ENCODE measurements at regions not wholly inside any gene's neighbourhood (a gene's known extent, or its start where the extent isn't known, plus 50 kb on each side); places are given as distances from the start of the nearest gene placed in this dataset.

- no peak for DNase-seq (ENCODE audit: low spot score)
- no peak for TF ChIP-seq CTCF (IDR thresholded peaks at IDR 0.05; ENCODE audit: extremely low read depth, missing control alignments)
These were observed 807.2 kb downstream of the TBC1D22A start for GRCh38 chr22:47569389-47570299.

GRCh38 chr22:47568700-47569099 is 806.2 kb downstream of the TBC1D22A start:
- no peak for DNase-seq (ENCODE audit: low spot score)

GRCh38 chr22:47567126-47568090 is 805.0 kb downstream of the TBC1D22A start:
- TF ChIP-seq CTCF (IDR thresholded peaks at IDR 0.05; ENCODE audit: extremely low read depth, missing control alignments) = no peak

More at GRCh38 chr22:47568700-47569099, 806.2 kb downstream of the TBC1D22A start:
- no peak for TF ChIP-seq CTCF (IDR thresholded peaks at IDR 0.05; ENCODE audit: extremely low read depth, missing control alignments)

GRCh38 chr22:47566491-47566890 is 804.0 kb downstream of the TBC1D22A start:
- TF ChIP-seq CTCF (IDR thresholded peaks at IDR 0.05; ENCODE audit: extremely low read depth, missing control alignments) = no peak
- no peak for DNase-seq (ENCODE audit: low spot score)

More at GRCh38 chr22:47567126-47568090, 805.0 kb downstream of the TBC1D22A start:
- DNase-seq (ENCODE audit: low spot score) = no peak

- no peak for TF ChIP-seq CTCF (IDR thresholded peaks at IDR 0.05; ENCODE audit: extremely low read depth, missing control alignments)
- no peak for DNase-seq (ENCODE audit: low spot score)
These were observed 803.2 kb downstream of the TBC1D22A start for GRCh38 chr22:47565607-47566006.

GRCh38 chr22:47564651-47565434 is 802.4 kb downstream of the TBC1D22A start:
- no peak for TF ChIP-seq CTCF (IDR thresholded peaks at IDR 0.05; ENCODE audit: extremely low read depth, missing control alignments)
- no peak for DNase-seq (ENCODE audit: low spot score)

Data from GM20000 (cell line).